Putamen (tissue), 1 donor: ENCODE measurements at regions not wholly inside any gene's neighbourhood (a gene's known extent, or its start where the extent isn't known, plus 50 kb on each side); places are given as distances from the start of the nearest gene placed in this dataset.

ENCODE experiments used
- DNase-seq: peaks from one replicate; pipeline ENCODE4 v3.0.0-alpha.2; 2016; ENCODE audit warnings: low spot score

GRCh38 chr5:4079831-4080230 lies 484.2 kb downstream of the IRX1 start:
- DNase-seq, result no peak

DNA sequence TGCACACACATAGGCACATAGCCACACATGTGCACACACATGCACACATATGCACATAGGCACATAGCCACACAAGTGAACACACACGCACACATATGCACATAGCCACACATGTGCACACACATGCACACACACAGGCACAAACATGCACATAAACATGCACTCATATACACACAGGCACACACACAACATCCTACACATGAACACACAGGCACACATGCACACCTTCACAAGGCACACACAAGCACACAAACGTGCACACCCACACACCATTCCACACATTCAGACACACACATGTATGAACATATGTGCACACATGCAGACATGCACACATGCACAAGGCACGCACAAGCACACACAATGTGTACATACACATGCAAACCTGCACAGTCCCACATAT lies 484.7 kb downstream of the IRX1 start:
- no peak for DNase-seq

DNA sequence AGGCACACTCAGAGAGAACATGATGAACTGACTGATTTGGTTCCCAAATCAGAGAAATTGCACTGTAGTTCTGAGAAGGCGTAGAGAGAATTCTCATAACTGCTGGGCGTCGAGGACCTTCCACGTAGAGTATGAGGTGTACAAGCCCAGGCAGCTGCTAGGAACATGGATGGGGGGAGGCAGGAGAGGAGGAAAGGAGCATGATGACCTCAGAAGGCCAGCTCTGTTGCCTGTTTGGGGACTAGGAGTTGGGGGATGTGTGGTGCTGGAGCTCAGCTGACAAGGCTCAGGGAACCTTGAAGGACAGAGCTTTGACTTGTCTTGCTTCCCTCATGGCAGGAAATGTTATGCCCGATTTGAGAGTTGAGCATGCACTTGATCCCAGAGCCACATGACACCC lies 485.4 kb downstream of the IRX1 start:
- no peak for DNase-seq

GRCh38 chr5:4081466-4081865 lies 485.8 kb downstream of the IRX1 start:
- DNase-seq, result no peak

DNA sequence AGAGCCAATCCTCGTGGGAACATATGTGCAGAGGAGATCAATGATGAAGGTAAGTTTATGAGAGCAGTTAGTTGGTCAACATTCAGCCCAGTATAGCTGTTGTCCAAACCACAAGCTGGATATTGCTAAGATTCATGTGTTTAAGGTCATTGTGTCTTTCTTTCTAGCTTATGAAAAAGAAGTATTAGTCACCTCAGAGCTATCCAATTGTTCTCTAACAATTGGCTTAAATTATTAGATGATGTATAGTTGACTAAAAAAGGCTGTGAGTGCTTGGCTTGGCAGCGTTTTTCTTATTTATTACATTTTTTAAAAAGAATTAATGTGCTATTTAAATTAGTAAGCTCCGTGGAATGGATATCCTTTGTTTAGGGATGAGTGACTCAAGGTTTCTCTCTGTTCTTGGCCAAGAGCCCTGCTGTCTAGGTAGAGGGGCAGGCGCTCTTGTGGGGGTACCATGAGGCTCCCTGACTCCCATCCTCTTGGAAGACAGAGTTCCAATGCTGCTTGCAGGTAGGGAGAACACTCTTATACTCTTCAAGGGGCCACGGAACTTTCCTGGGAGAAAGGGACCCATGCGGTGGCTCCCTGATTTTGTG lies 487.4 kb downstream of the IRX1 start:
- DNase-seq, result no peak

GRCh38 chr5:4083591-4084337 lies 488.1 kb downstream of the IRX1 start:
- DNase-seq, result no peak

GRCh38 chr5:4086081-4086480 lies 490.4 kb downstream of the IRX1 start:
- DNase-seq, result no peak

GRCh38 chr5:4087110-4087509 lies 491.5 kb downstream of the IRX1 start:
- no peak for DNase-seq

DNA sequence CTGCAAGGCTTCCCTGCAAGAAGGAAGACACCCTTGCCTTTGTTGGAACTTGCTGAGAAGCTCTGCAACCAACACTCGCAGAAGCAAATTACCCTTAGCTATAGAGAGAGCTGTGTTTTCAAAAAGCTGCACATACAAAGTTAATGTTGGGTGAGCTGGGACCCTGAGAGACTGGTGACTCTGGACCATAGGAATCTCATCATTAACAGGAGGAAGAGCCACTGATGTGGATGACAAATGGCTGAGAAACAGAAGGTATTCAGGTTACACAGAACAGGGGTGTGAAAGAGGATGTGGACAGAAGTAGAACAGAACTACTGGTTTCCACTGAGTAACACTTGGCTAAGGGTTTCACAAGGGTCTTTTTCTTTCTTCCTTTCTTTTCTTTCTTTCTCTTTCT lies 493.5 kb downstream of the IRX1 start:
- DNase-seq, result no peak

- DNase-seq, result no peak
Measured at GRCh38 chr5:4093236-4093635, 497.6 kb downstream of the IRX1 start.

GRCh38 chr5:4093970-4094369 lies 498.3 kb downstream of the IRX1 start:
- no peak for DNase-seq

DNA sequence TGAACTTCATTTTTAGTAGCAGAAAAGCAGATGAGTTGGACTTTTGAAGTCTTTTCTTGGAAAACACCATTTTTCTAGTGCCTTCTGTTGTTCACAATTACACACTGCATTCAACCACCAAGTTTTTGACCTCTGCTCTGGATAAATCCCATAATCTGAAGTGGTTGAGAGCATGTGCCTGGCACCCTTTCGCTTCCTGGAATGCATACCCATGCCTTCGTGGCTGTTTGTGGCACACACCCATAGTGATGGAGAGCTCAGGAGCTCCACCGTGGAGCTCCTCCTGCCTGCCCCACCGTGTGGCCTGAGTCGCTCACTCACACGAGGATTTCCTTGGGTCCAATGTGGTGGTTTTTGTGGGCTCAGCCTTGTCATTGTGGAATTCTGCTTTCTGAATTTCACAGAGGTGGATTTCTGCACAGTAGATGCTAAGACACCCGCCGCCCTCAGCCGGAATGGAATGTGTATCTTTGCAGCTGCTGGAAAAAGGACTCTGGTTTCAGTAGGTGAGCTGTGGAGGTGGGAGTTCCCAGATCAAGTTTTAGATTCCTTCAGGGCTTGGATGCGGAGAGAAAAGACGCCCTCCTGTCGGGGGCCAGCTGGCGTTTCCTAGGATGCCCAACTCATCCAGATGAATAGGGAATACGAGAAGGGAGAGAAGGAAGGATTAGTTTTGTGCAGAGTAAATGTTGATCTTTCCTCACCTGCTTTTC lies 500.4 kb downstream of the IRX1 start:
- DNase-seq, result no peak

DNA sequence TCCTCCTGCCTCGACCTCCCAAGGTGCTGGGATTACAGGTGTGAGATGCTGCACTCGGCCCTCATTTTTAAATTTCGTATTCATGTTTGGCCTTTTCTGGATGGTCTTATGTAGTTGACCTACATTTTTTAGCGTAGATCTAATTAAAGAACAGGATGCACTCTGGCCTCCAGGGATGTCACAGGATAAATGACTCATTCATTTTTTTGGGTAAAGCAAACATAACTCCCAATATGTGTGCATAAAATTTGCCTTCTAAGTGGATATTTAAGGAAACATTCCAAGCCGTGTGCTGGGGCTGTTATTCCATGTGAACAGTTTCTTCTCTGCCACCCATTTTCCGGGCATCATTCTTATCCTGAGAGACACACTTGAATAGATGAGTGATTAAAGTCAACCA lies 501.6 kb downstream of the IRX1 start:
- DNase-seq, result no peak

DNA sequence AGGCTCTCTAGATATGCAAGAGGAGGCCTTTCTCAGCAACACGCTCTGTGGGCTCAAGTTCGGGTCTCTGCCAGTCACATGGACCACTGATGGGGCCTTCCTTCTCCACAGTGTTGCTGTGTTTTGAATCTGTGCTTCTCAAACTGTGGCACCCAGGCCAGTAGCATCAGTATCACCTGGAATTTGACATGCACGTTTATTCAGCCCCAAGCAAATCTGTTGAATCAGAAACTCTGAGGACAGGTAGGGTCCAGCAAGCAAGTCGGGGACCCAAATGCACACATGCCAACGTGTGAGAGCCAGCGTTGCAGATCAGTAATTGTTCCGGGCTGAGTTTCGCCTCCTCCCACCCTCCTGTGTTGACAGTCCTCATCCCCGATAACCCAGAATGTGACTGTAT lies 502.6 kb downstream of the IRX1 start:
- DNase-seq, result no peak

DNA sequence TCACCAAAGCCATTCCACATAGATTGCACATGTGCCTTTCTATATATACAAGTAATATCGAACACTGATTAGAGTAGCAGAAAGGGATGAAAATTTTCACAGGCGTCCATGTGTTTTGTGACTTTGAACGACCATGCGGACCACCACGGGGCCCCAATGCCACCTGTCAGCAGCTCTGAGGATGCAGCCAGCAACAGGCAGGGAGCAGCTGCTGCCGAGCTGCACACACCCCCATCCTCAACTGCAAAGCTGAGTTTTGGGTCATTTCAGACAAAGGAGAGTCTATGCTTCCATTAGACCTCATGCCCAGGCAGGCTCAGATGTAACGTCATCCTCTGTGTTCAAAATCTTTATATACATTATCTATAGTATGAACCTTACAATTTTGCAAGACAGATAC lies 503.8 kb downstream of the IRX1 start:
- no peak for DNase-seq

- no peak for DNase-seq
Measured at GRCh38 chr5:4100739-4101138, 505.1 kb downstream of the IRX1 start.

DNA sequence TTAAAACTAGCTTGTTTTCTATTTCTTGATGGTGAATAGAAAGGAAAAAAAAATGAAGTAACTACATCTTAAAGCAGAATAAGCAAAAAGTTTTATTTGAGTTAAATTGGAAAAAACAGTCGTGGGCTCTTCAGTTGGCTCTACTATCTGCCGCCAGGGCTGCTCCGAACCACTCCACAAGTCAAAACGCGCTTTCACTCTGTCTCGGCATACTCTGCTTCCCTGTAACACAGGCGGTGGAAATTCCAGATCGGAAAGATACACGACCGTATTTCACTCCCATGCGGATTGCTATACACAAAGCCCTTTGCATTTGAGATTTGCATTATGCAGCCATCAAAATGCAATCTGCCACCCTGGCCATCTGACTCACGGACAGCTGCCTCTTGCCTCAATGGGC lies 505.6 kb downstream of the IRX1 start:
- DNase-seq, result no peak

GRCh38 chr5:4104831-4105597 lies 509.4 kb downstream of the IRX1 start:
- no peak for DNase-seq

DNA sequence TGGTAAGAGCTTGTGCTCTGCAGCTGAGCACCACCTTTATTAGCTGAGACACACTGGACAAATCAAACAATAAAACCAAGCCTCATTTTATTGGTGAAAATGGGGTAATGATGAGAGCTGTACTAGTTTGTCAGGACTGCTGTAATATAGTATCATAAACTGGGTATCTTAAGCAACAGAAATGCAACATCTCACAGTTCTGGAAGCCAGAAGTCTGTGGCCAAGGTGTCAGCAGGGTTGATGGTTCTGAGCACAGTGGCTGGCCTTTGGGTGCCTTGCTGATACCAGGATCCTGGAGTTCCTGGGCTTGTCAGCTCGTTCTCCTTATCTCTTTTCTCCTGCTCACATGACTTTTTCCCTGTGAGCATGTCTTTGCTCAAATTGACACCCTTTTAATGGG lies 513.1 kb downstream of the IRX1 start:
- no peak for DNase-seq

- DNase-seq, result no peak
Measured at GRCh38 chr5:4113426-4113825, 517.8 kb downstream of the IRX1 start.

DNA sequence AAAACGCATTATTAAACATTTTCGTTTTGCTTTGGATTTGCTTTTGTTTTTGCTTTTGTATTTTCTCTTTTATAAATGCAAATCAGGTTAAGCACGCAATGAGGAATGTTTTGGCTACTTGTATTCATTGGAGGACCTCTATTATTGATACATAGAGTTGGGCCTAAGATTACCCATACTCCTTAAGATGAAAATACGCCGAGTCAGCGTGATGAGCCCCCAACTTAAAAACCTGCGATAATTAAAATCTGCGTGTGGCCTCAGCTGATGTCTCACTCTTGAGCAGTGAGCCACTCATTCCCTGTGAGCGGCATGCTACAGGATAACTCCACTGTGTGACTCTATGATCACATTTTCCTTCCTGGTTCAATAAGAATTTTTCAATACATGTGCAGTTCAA lies 518.3 kb downstream of the IRX1 start:
- no peak for DNase-seq

- no peak for DNase-seq
Measured at GRCh38 chr5:4114452-4114851, 518.8 kb downstream of the IRX1 start.

GRCh38 chr5:4116834-4117233 lies 521.2 kb downstream of the IRX1 start:
- DNase-seq, result no peak
